Uterus (tissue), 3 donors: ENCODE measurements at regions not wholly inside any gene's neighbourhood (a gene's known extent, or its start where the extent isn't known, plus 50 kb on each side); places are given as distances from the start of the nearest gene placed in this dataset.

ENCODE experiments used
- DNase-seq, 2 donors: peaks; one replicate each; pipeline ENCODE4 v3.0.0-alpha.2; 2019 to 2020
- H3K27ac ChIP-seq, 2 donors: fragments of 200-600 bp; sonication (generic); 1 replicate in 1 of 2; 2 replicates in 1 of 2; pipeline ENCODE4 v1.5.1; 2016 to 2018
- H3K27me3 ChIP-seq, 2 donors: fragments of 200-600 bp; sonication (generic); one replicate each; pipeline ENCODE4 v1.5.1; 2018 to 2019; ENCODE audit warnings: control low read depth in 1 of 2
- H3K36me3 ChIP-seq, 2 donors: fragments of 200-600 bp; sonication (generic); one replicate each; pipeline ENCODE4 v1.5.1; 2019; ENCODE audit warnings: control low read depth in 1 of 2
- H3K4me1 ChIP-seq, 2 donors: fragments of 200-600 bp; sonication (generic); one replicate each; pipeline ENCODE4 v1.5.1; 2018 to 2019; ENCODE audit warnings: control low read depth in 1 of 2
- H3K4me3 ChIP-seq, 2 donors: fragments of 200-600 bp; sonication (generic); 1 replicate in 1 of 2; 2 replicates in 1 of 2; pipeline ENCODE4 v1.5.1; 2018 to 2019; ENCODE audit warnings: mild to moderate bottlenecking in 1 of 2
- H3K9me3 ChIP-seq, 2 donors: fragments of 200-600 bp; sonication (generic); one replicate each; pipeline ENCODE4 v1.5.1; 2019; ENCODE audit warnings: control low read depth in 1 of 2
- POLR2A ChIP-seq, 2 donors: fragments of 450-650 bp; IDR thresholded peaks; one replicate each; pipeline ENCODE4 v1.6.1; 2016; ENCODE audit warnings: antibody characterized with exemption in 2 of 2, mild to moderate bottlenecking in 1 of 2, moderate library complexity in 1 of 2
- intact Hi-C: fragments of 100-400 bp; cut with DNase I; formaldehyde crosslinking; loops from one replicate; pipeline ENCODE4 v1.15.1; 2023; ENCODE audit warnings: low total_unique reads
- TF ChIP-seq, protein P1 (sequence below), 4 experiments: fragments of 200-600 bp in 2 of 4; fragments of 450-650 bp in 2 of 4; sonication (generic) in 2 of 4; IDR thresholded peaks; one replicate each; pipeline ENCODE4 v1.5.1; 2016 to 2019; ENCODE audit warnings: antibody characterized with exemption in 4 of 4, mild to moderate bottlenecking in 2 of 4, moderate library complexity in 1 of 4
- donor health status: DM: yes; HTN: yes; CAD: no.

- H3K27ac ChIP-seq, result no peak overlapping the region
- DNase-seq, result no peak
- no peak overlapping the region for H3K4me3 ChIP-seq
- H3K4me1 ChIP-seq, result peaks cover 0 to 5% of the 10 kb centered on the region in 2 donors
- no peaks in the 10 kb centered on the region for H3K27me3 ChIP-seq
- TF ChIP-seq POLR2A (IDR thresholded peaks at IDR 0.05), result no peak
- TF ChIP-seq, protein P1, sequence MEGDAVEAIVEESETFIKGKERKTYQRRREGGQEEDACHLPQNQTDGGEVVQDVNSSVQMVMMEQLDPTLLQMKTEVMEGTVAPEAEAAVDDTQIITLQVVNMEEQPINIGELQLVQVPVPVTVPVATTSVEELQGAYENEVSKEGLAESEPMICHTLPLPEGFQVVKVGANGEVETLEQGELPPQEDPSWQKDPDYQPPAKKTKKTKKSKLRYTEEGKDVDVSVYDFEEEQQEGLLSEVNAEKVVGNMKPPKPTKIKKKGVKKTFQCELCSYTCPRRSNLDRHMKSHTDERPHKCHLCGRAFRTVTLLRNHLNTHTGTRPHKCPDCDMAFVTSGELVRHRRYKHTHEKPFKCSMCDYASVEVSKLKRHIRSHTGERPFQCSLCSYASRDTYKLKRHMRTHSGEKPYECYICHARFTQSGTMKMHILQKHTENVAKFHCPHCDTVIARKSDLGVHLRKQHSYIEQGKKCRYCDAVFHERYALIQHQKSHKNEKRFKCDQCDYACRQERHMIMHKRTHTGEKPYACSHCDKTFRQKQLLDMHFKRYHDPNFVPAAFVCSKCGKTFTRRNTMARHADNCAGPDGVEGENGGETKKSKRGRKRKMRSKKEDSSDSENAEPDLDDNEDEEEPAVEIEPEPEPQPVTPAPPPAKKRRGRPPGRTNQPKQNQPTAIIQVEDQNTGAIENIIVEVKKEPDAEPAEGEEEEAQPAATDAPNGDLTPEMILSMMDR (IDR thresholded peaks at IDR 0.05), result no peak
- H3K9me3 ChIP-seq, result no peaks in the 10 kb centered on the region
- intact Hi-C loops, result no loop called here
- H3K36me3 ChIP-seq, result no peaks in the 10 kb centered on the region
Observed at GRCh38 chr3:127139601-127140500, 53.1 kb upstream of the PRR23E start.

DNA sequence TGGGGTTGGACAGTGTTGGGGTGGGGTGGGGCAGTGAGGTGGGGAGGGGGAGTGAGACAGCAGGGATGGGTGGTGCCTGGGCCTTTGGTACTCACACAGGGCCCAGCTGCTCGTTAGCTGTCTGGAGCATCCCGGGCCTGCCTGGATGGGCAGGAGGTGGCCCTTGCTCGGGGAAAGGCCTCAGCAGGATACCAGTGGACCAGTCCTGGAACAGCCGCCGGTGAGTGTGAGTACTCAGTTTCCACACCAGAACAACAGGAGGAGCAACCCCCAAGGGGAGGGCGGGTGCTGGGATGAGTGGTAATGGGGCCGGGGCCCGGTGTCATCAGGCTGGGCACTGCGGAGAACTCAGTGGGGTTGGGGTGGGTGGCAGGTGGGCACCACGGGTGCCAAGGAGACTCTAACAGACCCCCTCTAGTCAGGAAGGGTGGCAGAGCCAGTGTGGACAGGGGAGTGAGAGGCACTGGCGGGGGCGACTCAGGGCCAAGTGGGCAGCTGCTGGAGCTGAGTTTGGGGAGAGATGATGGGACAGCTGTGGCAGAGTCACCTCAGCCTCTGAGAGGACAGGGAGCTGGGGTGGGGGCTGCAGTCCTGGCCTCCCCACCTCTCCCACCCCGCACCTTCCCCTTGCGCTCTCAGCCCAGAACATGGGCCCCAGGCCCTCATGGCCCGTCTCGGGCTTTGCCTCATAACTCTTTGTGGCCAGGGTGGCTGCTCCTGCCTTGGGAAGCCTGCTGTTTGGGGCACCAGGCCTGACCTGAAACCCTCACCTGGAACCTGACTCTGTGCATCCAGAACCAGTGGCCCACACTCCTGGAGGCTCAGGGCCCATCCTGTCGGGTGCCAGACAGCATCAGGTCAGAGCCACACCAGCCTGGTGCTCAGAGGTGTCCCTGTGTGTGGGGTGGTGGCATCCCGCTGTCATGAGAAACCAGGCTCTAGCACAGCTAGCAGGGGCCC, 52.1 kb upstream of the PRR23E start:
- Histone ChIP-seq H3K4me1 (no peaks in the 10 kb centered on the region), H3K27me3 (no peaks in the 10 kb centered on the region), H3K4me3 (no peak overlapping the region), H3K9me3 (no peaks in the 10 kb centered on the region), H3K27ac (no peak overlapping the region), H3K36me3 (no peaks in the 10 kb centered on the region)
- DNase-seq, result no peak
- TF ChIP-seq POLR2A (IDR thresholded peaks at IDR 0.05), result no peak
- TF ChIP-seq, protein P1 (IDR thresholded peaks at IDR 0.05), result no peak
- intact Hi-C loops, result no loop called here

GRCh38 chr3:127141921-127142730, 50.8 kb upstream of the PRR23E start:
- no peaks in the 10 kb centered on the region for H3K27me3 ChIP-seq
- no peaks in the 10 kb centered on the region for H3K9me3 ChIP-seq
- H3K27ac ChIP-seq, result no peak overlapping the region
- TF ChIP-seq, protein P1 (IDR thresholded peaks at IDR 0.05), result no peak
- no peak for TF ChIP-seq POLR2A (IDR thresholded peaks at IDR 0.05)
- intact Hi-C loops, result no loop called here
- H3K4me3 ChIP-seq, result no peak overlapping the region
- no peaks in the 10 kb centered on the region for H3K4me1 ChIP-seq
- DNase-seq, result no peak
- H3K36me3 ChIP-seq, result no peaks in the 10 kb centered on the region
